ENCODE measurements at regions not wholly inside any gene's neighbourhood (a gene's known extent, or its start where the extent isn't known, plus 50 kb on each side); places are given as distances from the start of the nearest gene placed in this dataset.

- Histone ChIP-seq H3K4me3 (no peak overlapping the region), H3K4me2 (peak overlapping the region; percentile 30; the same call in 2 of the 3 replicates), H3K27ac (peak overlapping the region; percentile 4 to 50; a peak in 3 of 6 replicates), H3K4me1 (peaks cover 10% of the 10 kb centered on the region; the same call in 2 of the 3 replicates), H3K9me3 (no peaks in the 10 kb centered on the region)
- no peak for TF ChIP-seq ZFP36 (IDR thresholded peaks at IDR 0.05; ENCODE audit: borderline replicate concordance, partially characterized antibody)
- no peak for TF ChIP-seq ZC3H11A (IDR thresholded peaks at IDR 0.05)
- peak; percentile 22; the same call in 1 of the 2 replicates for TF ChIP-seq MAX (IDR thresholded peaks at IDR 0.05)
- no peak for TF ChIP-seq HOXA7 (CRISPR knock-in tag; IDR thresholded peaks at IDR 0.05)
- TF ChIP-seq HMGXB4 (CRISPR knock-in tag; IDR thresholded peaks at IDR 0.05; ENCODE audit: borderline replicate concordance) = no peak
- peak; percentile 76 for TF ChIP-seq USF2 (IDR thresholded peaks at IDR 0.05)
- ATAC-seq (peak; percentile 65 to 91; a peak in 4 of 6 replicates), FAIRE-seq (no peak), DNase-seq (ENCODE audit: low read depth in 1 of 2, low spot score in 1 of 2) (peak; percentile 66 to 83)
- 41% methylated on average over 7 of the region's 7 CpGs for WGBS (ENCODE audit: missing lambda C conversion rate)
- CTCF ChIA-PET = interaction anchor here (1.4 to 2.5 kb wide), 4 partner anchors 9 to 182 kb away, joined by 3 to 7 read pairs (median 4); no protein-coding TSS in a partner anchor
- POLR2A ChIA-PET = no interaction called here
Observed at GRCh38 chr5:72015103-72015548, 92.1 kb upstream of the MAP1B start.

- CTCF ChIA-PET = interaction anchor here (0.8 to 2.1 kb wide), 10 partner anchors 11 to 234 kb away, joined by 3 to 8 read pairs (median 4); no protein-coding TSS in a partner anchor
Observed at GRCh38 chr5:72018143-72018803, 89.0 kb upstream of the MAP1B start.

GRCh38 chr5:72020161-72020983 lies 86.9 kb upstream of the MAP1B start:
- Histone ChIP-seq H3K9me3 (no peaks in the 10 kb centered on the region), H3K4me3 (no peak overlapping the region), H3K4me1 (peaks cover 5% of the 10 kb centered on the region; the same call in 2 of the 3 replicates), H3K4me2 (no peak overlapping the region), H3K27ac (peak overlapping the region in 1 of 2 experiments; percentile 42; a peak in 2 of 6 replicates)
- no peak for DNase-seq (ENCODE audit: low read depth in 1 of 2, low spot score in 1 of 2)
- peak in 1 of 2 experiments; percentile 20; a peak in 1 of 6 replicates for ATAC-seq
- ChIA-PET CTCF (interaction anchor here (0.7 to 1.8 kb wide), 3 partner anchors 14 to 46 kb away, joined by 3 to 7 read pairs (median 3); no protein-coding TSS in a partner anchor), POLR2A (no interaction called here)
- WGBS (ENCODE audit: missing lambda C conversion rate) = 58% methylated on average over 4 of the region's 4 CpGs
- no peak for FAIRE-seq
- TF ChIP-seq RFX5 (IDR thresholded peaks at IDR 0.05) (no peak), SREBF2 (IDR thresholded peaks at IDR 0.05) (no peak), HOXB13 (CRISPR knock-in tag; IDR thresholded peaks at IDR 0.05; ENCODE audit: low read depth) (no peak), HEYL (CRISPR knock-in tag; IDR thresholded peaks at IDR 0.05) (no peak), POLR2AphosphoS2 (conservative IDR thresholded peaks at IDR 0.05; ENCODE audit: low read length) (no peak), CHD2 (IDR thresholded peaks at IDR 0.05; ENCODE audit: low read length, partially characterized antibody) (no peak), ELK1 (IDR thresholded peaks at IDR 0.05; ENCODE audit: low read depth, low read length) (no peak), GATA3 (IDR thresholded peaks at IDR 0.05; ENCODE audit: borderline replicate concordance) (no peak), JUNB (IDR thresholded peaks at IDR 0.05) (no peak), SMC3 (IDR thresholded peaks at IDR 0.05) (no peak), MAZ (IDR thresholded peaks at IDR 0.05; ENCODE audit: borderline replicate concordance, low read depth, low read length) (no peak), ZSCAN20 (CRISPR knock-in tag; IDR thresholded peaks at IDR 0.05) (no peak), HOXA7 (CRISPR knock-in tag; IDR thresholded peaks at IDR 0.05) (no peak), EP300 (IDR thresholded peaks at IDR 0.05) (no peak)

More at GRCh38 chr5:72018143-72018803, 89.0 kb upstream of the MAP1B start:
- peak; percentile 71 to 78 for TF ChIP-seq RAD21 (conservative IDR thresholded peaks at IDR 0.05 in 1 of 2, IDR thresholded peaks at IDR 0.05 in 1 of 2)
- peak; percentile 77 for TF ChIP-seq SMC3 (IDR thresholded peaks at IDR 0.05)
- TF ChIP-seq HOXB13 (CRISPR knock-in tag; IDR thresholded peaks at IDR 0.05; ENCODE audit: low read depth) = no peak
- no peak for TF ChIP-seq ESRRA (IDR thresholded peaks at IDR 0.05; ENCODE audit: borderline replicate concordance, low read length)
- no peak for TF ChIP-seq EHF (CRISPR knock-in tag; IDR thresholded peaks at IDR 0.05)
- TF ChIP-seq CTCF (IDR thresholded peaks at IDR 0.05) = peak; percentile 71
- TF ChIP-seq NPAS2 (CRISPR knock-in tag; IDR thresholded peaks at IDR 0.05; ENCODE audit: borderline replicate concordance) = no peak
- Histone ChIP-seq H3K27ac (peak overlapping the region in 1 of 2 experiments; percentile 48; a peak in 2 of 6 replicates), H3K4me3 (no peak overlapping the region), H3K4me1 (peaks cover 10% of the 10 kb centered on the region; the same call in 2 of the 3 replicates), H3K9me3 (no peaks in the 10 kb centered on the region), H3K4me2 (no peak overlapping the region)
- ATAC-seq = peak; percentile 55 to 83; a peak in 3 of 6 replicates
- peak; percentile 54 to 74 for DNase-seq (ENCODE audit: low read depth in 1 of 2, low spot score in 1 of 2)
- WGBS (ENCODE audit: missing lambda C conversion rate) = 33% methylated on average over 1 of the region's 1 CpG
- POLR2A ChIA-PET = no interaction called here
- FAIRE-seq = peak; percentile 32

All from A549 (cell line).